GM06990 (cell line): ENCODE measurements at regions not wholly inside any gene's neighbourhood (a gene's known extent, or its start where the extent isn't known, plus 50 kb on each side); places are given as distances from the start of the nearest gene placed in this dataset.

Experiments
- DNase-seq: peaks from one replicate; pipeline ENCODE4 v3.0.0-alpha.2; 2011; ENCODE audit not compliant: insufficient read length; ENCODE audit errors: extremely low read depth
- H3K27me3 ChIP-seq: replicated peaks from 2 replicates; pipeline ENCODE4 v1.6.0; 2011; ENCODE audit warnings: low read length; ENCODE audit not compliant: control insufficient read depth, insufficient read depth
- H3K36me3 ChIP-seq: 2 replicates; pipeline ENCODE4 v1.5.1; 2011; ENCODE audit warnings: low read length; ENCODE audit not compliant: control insufficient read depth, insufficient read depth
- H3K4me3 ChIP-seq: replicated peaks from 2 replicates; pipeline ENCODE4 v1.5.1; 2011; ENCODE audit warnings: low read depth, mild to moderate bottlenecking, control low read depth, low read length
- CTCF ChIP-seq: IDR thresholded peaks from 2 replicates; pipeline ENCODE4 v1.5.1; 2011; ENCODE audit warnings: low read length, control low read depth, mild to moderate bottlenecking, inconsistent platforms; ENCODE audit not compliant: insufficient read depth, poor library complexity, severe bottlenecking

DNA sequence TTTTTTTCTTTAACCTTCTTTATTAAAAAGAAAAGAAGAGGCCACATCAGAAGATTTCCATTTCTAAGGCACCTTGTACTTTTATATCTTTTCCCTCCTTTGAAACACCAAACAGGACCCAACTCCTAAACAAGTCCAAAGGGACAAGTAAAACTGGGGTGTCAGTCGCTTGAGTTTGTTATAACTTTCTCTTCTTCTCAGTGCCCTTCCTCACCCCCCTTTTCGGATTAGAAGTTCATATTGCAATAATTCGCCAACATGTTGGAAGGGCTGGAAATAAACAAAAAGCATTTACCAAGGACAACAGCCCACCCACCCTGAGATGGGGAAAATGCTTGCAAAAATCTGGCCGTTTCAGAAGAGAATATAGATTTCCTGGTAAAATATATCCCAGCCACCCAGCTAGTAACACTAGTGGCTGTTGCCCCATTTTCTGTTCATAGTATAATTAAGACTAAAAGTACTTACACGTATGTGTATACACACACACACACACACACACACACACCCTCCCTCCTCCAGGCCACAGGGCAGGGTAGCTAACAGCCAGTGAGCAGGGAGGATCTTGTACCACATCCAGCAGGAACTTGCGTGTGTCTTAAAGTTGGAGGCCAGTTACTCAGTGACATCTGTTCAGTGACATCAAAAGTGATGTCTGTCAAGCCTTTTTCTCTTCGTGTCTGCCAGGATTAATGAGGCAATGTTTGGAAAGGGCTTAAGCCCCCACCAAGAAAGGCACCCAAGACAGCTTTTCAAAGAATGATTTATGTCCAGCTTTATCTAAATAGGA is 149.1 kb upstream of the KLF4 start:
- H3K27me3 ChIP-seq, result no peaks in the 10 kb centered on the region; the same call in 1 of the 2 replicates
- no peak for TF ChIP-seq CTCF
- H3K36me3 ChIP-seq, result no peaks in the 10 kb centered on the region
- no peak for DNase-seq
- no peak overlapping the region; the same call in 1 of the 2 replicates for H3K4me3 ChIP-seq

GRCh38 chr9:107637421-107638420 is 148.2 kb upstream of the KLF4 start:
- DNase-seq, result no peak
- Histone ChIP-seq H3K4me3 (peak overlapping the region; percentile 54), H3K27me3 (no peaks in the 10 kb centered on the region; the same call in 1 of the 2 replicates), H3K36me3 (no peaks in the 10 kb centered on the region)
- TF ChIP-seq CTCF, result no peak

DNA sequence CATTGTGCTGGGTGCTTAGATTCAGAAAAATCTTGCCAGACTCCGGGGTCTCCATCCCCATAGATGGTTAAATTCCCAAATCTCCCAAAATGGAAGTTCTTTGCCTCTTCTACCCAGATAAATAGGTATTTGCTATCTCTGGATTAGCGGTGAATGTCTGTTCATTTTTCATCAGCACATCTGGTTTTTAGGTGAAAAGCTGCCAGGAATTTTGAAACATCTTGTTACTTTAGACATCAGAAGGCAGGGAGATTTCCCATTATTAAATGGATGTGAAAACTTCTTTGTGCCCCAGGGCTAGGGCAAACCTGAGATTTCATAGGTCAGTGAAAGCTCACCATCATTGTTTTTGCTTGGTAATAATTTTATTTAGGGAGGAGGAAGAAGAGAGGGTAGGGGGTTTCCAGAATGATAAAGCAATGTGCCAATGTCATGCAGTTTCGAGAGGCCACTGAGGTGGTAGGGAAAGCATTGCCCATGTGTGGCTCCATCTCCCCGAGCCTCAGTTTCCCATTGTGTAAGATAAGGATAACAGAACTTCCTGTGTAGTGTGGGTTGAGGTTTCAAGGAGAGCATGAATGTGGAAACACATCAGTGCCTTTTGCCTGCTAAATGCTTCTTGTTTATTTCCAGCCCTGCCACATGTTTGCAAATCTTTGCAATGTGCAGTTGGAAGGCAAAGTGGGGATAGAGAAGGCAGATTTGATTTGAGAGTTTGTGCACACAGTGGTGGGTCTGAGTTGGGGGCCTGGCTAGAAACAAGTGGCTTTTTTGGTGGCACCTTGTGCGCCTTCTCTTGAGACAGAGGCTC is 147.2 kb upstream of the KLF4 start:
- Histone ChIP-seq H3K4me3 (no peak overlapping the region), H3K27me3 (no peaks in the 10 kb centered on the region; the same call in none of the 2 replicates), H3K36me3 (no peaks in the 10 kb centered on the region)
- no peak for TF ChIP-seq CTCF
- no peak for DNase-seq

GRCh38 chr9:107635803-107636174 is 146.2 kb upstream of the KLF4 start:
- H3K4me3 ChIP-seq, result no peak overlapping the region
- no peaks in the 10 kb centered on the region; the same call in none of the 2 replicates for H3K27me3 ChIP-seq
- no peak for TF ChIP-seq CTCF
- no peak for DNase-seq
- H3K36me3 ChIP-seq, result no peaks in the 10 kb centered on the region

GRCh38 chr9:107635101-107635802 is 145.7 kb upstream of the KLF4 start:
- no peak for TF ChIP-seq CTCF
- no peaks in the 10 kb centered on the region; the same call in none of the 2 replicates for H3K27me3 ChIP-seq
- no peak for DNase-seq
- H3K36me3 ChIP-seq, result no peaks in the 10 kb centered on the region
- no peak overlapping the region for H3K4me3 ChIP-seq
